Medulla oblongata (tissue), 1 donor: ENCODE measurements at regions not wholly inside any gene's neighbourhood (a gene's known extent, or its start where the extent isn't known, plus 50 kb on each side); places are given as distances from the start of the nearest gene placed in this dataset.
A peak's percentile ranks its signal among the peaks of the same experiment; 100 is the strongest.

Experiments used
- DNase-seq: peaks from one replicate; pipeline ENCODE4 v3.0.0-alpha.2; 2015; ENCODE audit errors: extremely low spot score

- DNase-seq: no peak
Observed at GRCh38 chr12:115132145-115132544, 448.2 kb upstream of the TBX3 start.

GRCh38 chr12:115129727-115130126 lies 445.8 kb upstream of the TBX3 start:
- DNase-seq: no peak

GRCh38 chr12:115121053-115121452 lies 437.1 kb upstream of the TBX3 start:
- DNase-seq: no peak

GRCh38 chr12:115118177-115118724 lies 434.3 kb upstream of the TBX3 start:
- no peak for DNase-seq

GRCh38 chr12:115114140-115114539 lies 430.2 kb upstream of the TBX3 start:
- DNase-seq: no peak

GRCh38 chr12:115109863-115110262 lies 425.9 kb upstream of the TBX3 start:
- no peak for DNase-seq

- DNase-seq: no peak
Observed at GRCh38 chr12:115108129-115109100, 424.4 kb upstream of the TBX3 start.

GRCh38 chr12:115103884-115104883 lies 420.2 kb upstream of the TBX3 start:
- DNase-seq: peak; percentile 5

- no peak for DNase-seq
Observed at GRCh38 chr12:115102450-115102849, 418.5 kb upstream of the TBX3 start.

- DNase-seq: no peak
Observed at GRCh38 chr12:115101520-115101919, 417.5 kb upstream of the TBX3 start.

- no peak for DNase-seq
Observed at GRCh38 chr12:115097416-115097815, 413.4 kb upstream of the TBX3 start.

GRCh38 chr12:115096588-115097397 lies 412.8 kb upstream of the TBX3 start:
- DNase-seq: no peak

- DNase-seq: no peak
Observed at GRCh38 chr12:115095073-115095748, 411.2 kb upstream of the TBX3 start.

- DNase-seq: no peak
Observed at GRCh38 chr12:115094163-115094816, 410.3 kb upstream of the TBX3 start.

- DNase-seq: no peak
Observed at GRCh38 chr12:115093261-115093660, 409.3 kb upstream of the TBX3 start.

GRCh38 chr12:115090783-115091182 lies 406.8 kb upstream of the TBX3 start:
- no peak for DNase-seq

- no peak for DNase-seq
Observed at GRCh38 chr12:115088995-115089841, 405.2 kb upstream of the TBX3 start.

- DNase-seq: peak; percentile 4
Observed at GRCh38 chr12:115088328-115088994, 404.5 kb upstream of the TBX3 start.
